ENCODE measurements at regions not wholly inside any gene's neighbourhood (a gene's known extent, or its start where the extent isn't known, plus 50 kb on each side); places are given as distances from the start of the nearest gene placed in this dataset.

- no peak for TF ChIP-seq CTCF (conservative IDR thresholded peaks at IDR 0.05)
- no peak for TF ChIP-seq ZFX (IDR thresholded peaks at IDR 0.05)
These were observed 87.1 kb upstream of the OPCML start for GRCh38 chr11:133619397-133619796.

All from C4-2B (cell line).